HepG2 (cell line): ENCODE measurements at regions not wholly inside any gene's neighbourhood (a gene's known extent, or its start where the extent isn't known, plus 50 kb on each side); places are given as distances from the start of the nearest gene placed in this dataset.

ENCODE experiments used
- CBX2 ChIP-seq, 2 experiments: fragments of 200-600 bp in 1 of 2; sonication (generic); formaldehyde crosslinking in 1 of 2; IDR thresholded peaks; 2 replicates each; pipeline versions ENCODE4 v1.7.0 to v1.8.1; 2018 to 2022; ENCODE audit warnings: low read depth in 2 of 2, low read length in 1 of 2, mild to moderate bottlenecking in 1 of 2, missing genetic modification reagents in 1 of 2
- CEBPB ChIP-seq: IDR thresholded peaks from 2 replicates; pipeline ENCODE4 v1.6.1; 2011; ENCODE audit warnings: low read depth, low read length, improper control_type of control experiment, borderline replicate concordance
- EP300 ChIP-seq, 3 experiments: sonication (generic) in 1 of 3; formaldehyde crosslinking in 1 of 3; IDR thresholded peaks; 2 replicates each; pipeline versions ENCODE4 v1.5.1 to v1.6.1; 2011 to 2020; ENCODE audit warnings: low read depth in 2 of 3, low read length in 2 of 3, borderline replicate concordance in 1 of 3, improper control_type of control experiment in 1 of 3, mild to moderate bottlenecking in 1 of 3, missing genetic modification reagents in 1 of 3, moderate library complexity in 1 of 3
- JUND ChIP-seq: sonication (generic); formaldehyde crosslinking; IDR thresholded peaks from 2 replicates; pipeline ENCODE4 v1.8.0; 2022; ENCODE audit warnings: mild to moderate bottlenecking, missing genetic modification reagents
- KAT2B ChIP-seq: fragments of 150-350 bp; IDR thresholded peaks from 2 replicates; pipeline ENCODE4 v1.6.1; 2014; ENCODE audit warnings: low read depth, low read length, borderline replicate concordance
- KAT8 ChIP-seq: IDR thresholded peaks from 2 replicates; pipeline ENCODE4 v1.6.1; 2016; ENCODE audit warnings: missing genetic modification reagents, missing compliant biosample characterization
- KLF9 ChIP-seq: IDR thresholded peaks from 2 replicates; pipeline ENCODE4 v1.6.1; 2016; ENCODE audit warnings: low read depth
- KMT2B ChIP-seq: IDR thresholded peaks from 2 replicates; pipeline ENCODE4 v1.6.1; 2016; ENCODE audit warnings: missing genetic modification reagents, missing compliant biosample characterization
- MEF2D ChIP-seq: sonication (generic); formaldehyde crosslinking; IDR thresholded peaks from 2 replicates; pipeline ENCODE4 v1.5.1; 2020; ENCODE audit warnings: mild to moderate bottlenecking, missing genetic modification reagents
- MEIS2 ChIP-seq: sonication (generic); formaldehyde crosslinking; IDR thresholded peaks from 2 replicates; pipeline ENCODE4 v1.9.0; 2021; ENCODE audit warnings: mild to moderate bottlenecking, missing genetic modification reagents
- PAWR ChIP-seq: sonication (generic); formaldehyde crosslinking; IDR thresholded peaks from 2 replicates; pipeline ENCODE4 v1.4.0; 2020; ENCODE audit warnings: missing genetic modification reagents, mild to moderate bottlenecking, borderline replicate concordance
- SMARCC2 ChIP-seq: fragments of 450-650 bp; IDR thresholded peaks from 2 replicates; pipeline ENCODE4 v1.6.1; 2017; ENCODE audit warnings: antibody characterized with exemption, mild to moderate bottlenecking
- YEATS4 ChIP-seq: sonication (generic); formaldehyde crosslinking; IDR thresholded peaks from 2 replicates; pipeline ENCODE4 v1.4.0; 2020; ENCODE audit warnings: missing genetic modification reagents, borderline replicate concordance
- ZFP90 ChIP-seq: sonication (generic); formaldehyde crosslinking; IDR thresholded peaks from 2 replicates; pipeline ENCODE4 v1.8.0; 2022; ENCODE audit warnings: missing genetic modification reagents, mild to moderate bottlenecking, inconsistent platforms, borderline replicate concordance
- ZNF124 ChIP-seq: sonication (generic); formaldehyde crosslinking; IDR thresholded peaks from 2 replicates; pipeline ENCODE4 v1.4.0; 2020; ENCODE audit warnings: missing genetic modification reagents
- ZNF24 ChIP-seq: fragments of 450-650 bp; IDR thresholded peaks from 2 replicates; pipeline ENCODE4 v1.6.1; 2017; ENCODE audit warnings: antibody characterized with exemption, mild to moderate bottlenecking
- ZNF264 ChIP-seq: sonication (generic); formaldehyde crosslinking; IDR thresholded peaks from 2 replicates; pipeline ENCODE4 v1.4.0; 2020; ENCODE audit warnings: missing genetic modification reagents
- ZNF773 ChIP-seq: sonication (generic); formaldehyde crosslinking; IDR thresholded peaks from 2 replicates; pipeline ENCODE4 v1.4.0; 2020; ENCODE audit warnings: missing genetic modification reagents, borderline replicate concordance
- TF ChIP-seq, protein P1 (sequence below): IDR thresholded peaks from 2 replicates; pipeline ENCODE4 v1.6.1; 2016; ENCODE audit warnings: missing biosample characterization, missing genetic modification reagents, low read depth
- TF ChIP-seq, protein P2 (sequence below): sonication (generic); formaldehyde crosslinking; IDR thresholded peaks from 2 replicates; pipeline ENCODE4 v1.4.0; 2020; ENCODE audit warnings: low read depth, missing genetic modification reagents
- TF ChIP-seq, protein P3 (sequence below): sonication (generic); formaldehyde crosslinking; IDR thresholded peaks from 2 replicates; pipeline ENCODE4 v1.4.0; 2020; ENCODE audit warnings: missing genetic modification reagents
- TF ChIP-seq, protein P4 (sequence below): sonication (generic); formaldehyde crosslinking; IDR thresholded peaks from 2 replicates; pipeline ENCODE4 v1.4.0; 2020; ENCODE audit warnings: missing genetic modification reagents, mild to moderate bottlenecking, borderline replicate concordance

DNA sequence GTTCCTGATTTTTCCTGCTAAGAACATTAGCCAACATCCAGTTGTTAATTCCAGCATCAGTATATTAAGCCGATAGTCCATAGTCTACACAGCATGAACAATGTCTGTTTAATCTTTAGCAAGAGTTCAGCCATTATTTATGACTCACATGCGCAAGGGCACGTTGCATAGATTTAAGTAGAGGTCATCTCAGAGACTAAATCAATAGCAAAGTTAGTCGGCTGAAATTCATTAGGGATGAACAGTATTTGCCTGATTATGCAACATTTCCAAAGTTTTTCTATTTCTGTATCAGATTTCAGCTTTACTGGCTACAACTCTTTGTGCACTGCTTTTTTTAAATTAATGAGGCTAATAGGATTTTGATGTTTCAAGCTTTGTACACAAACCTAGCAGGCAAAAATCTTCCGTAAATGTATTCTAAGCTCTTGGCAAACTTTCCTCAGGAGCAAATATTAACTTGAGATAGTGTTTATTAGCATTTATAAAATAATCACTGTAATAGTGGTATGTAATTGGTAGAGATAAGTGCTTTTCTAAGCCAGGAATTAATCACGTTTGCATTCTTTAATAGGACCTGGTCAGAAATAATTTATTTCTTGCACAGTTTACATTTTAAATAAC is 578.7 kb upstream of the ID2 start (continued):
- peak; percentile 97 for TF ChIP-seq MEF2D (CRISPR knock-in tag)
- peak; percentile 87 for TF ChIP-seq ZNF264
- peak; percentile 98 for TF ChIP-seq JUND (CRISPR knock-in tag)
- TF ChIP-seq, protein P1, sequence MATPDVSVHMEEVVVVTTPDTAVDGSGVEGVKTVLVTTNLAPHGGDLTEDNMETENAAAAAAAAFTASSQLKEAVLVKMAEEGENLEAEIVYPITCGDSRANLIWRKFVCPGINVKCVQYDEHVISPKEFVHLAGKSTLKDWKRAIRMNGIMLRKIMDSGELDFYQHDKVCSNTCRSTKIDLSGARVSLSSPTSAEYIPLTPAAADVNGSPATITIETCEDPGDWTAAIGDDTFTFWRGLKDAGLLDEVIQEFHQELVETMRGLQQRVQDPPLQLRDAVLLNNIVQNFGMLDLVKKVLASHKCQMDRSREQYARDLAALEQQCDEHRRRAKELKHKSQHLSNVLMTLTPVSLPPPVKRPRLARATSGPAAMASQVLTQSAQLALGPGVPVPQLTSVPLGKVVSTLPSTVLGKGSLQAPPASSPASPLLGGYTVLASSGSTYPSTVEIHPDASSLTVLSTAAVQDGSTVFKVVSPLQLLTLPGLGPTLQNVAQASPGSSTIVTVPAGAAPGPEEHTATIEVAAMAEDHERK (CRISPR knock-in tag), result peak; percentile 66
- peak; percentile 66; the same call in 1 of the 2 replicates for TF ChIP-seq KLF9 (CRISPR knock-in tag)
- TF ChIP-seq, protein P2, sequence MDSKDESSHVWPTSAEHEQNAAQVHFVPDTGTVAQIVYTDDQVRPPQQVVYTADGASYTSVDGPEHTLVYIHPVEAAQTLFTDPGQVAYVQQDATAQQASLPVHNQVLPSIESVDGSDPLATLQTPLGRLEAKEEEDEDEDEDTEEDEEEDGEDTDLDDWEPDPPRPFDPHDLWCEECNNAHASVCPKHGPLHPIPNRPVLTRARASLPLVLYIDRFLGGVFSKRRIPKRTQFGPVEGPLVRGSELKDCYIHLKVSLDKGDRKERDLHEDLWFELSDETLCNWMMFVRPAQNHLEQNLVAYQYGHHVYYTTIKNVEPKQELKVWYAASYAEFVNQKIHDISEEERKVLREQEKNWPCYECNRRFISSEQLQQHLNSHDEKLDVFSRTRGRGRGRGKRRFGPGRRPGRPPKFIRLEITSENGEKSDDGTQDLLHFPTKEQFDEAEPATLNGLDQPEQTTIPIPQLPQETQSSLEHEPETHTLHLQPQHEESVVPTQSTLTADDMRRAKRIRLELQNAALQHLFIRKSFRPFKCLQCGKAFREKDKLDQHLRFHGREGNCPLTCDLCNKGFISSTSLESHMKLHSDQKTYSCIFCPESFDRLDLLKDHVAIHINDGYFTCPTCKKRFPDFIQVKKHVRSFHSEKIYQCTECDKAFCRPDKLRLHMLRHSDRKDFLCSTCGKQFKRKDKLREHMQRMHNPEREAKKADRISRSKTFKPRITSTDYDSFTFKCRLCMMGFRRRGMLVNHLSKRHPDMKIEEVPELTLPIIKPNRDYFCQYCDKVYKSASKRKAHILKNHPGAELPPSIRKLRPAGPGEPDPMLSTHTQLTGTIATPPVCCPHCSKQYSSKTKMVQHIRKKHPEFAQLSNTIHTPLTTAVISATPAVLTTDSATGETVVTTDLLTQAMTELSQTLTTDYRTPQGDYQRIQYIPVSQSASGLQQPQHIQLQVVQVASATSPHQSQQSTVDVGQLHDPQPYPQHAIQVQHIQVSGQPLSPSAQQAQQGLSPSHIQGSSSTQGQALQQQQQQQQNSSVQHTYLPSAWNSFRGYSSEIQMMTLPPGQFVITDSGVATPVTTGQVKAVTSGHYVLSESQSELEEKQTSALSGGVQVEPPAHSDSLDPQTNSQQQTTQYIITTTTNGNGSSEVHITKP, result peak; percentile 72; the same call in 1 of the 2 replicates
- TF ChIP-seq ZNF124 (CRISPR knock-in tag), result peak; percentile 95
- 0 out of 2 replicates have a peak, but pooled peaks have one; percentile 24 for TF ChIP-seq ZFP90 (CRISPR knock-in tag)
- TF ChIP-seq KAT2B, result peak; percentile 74; the same call in 1 of the 2 replicates
- TF ChIP-seq MEIS2 (CRISPR knock-in tag), result peak; percentile 69
- peak; percentile 90 for TF ChIP-seq KAT8
- no peak for TF ChIP-seq ZNF773 (CRISPR knock-in tag)
- peak; percentile 94 to 99 for TF ChIP-seq EP300 (IDR thresholded peaks at IDR 0.05; ENCODE audit: low read depth in 2 of 2, low read length in 2 of 2)
- peak; percentile 91 for TF ChIP-seq EP300 (CRISPR knock-in tag; IDR thresholded peaks at IDR 0.05; ENCODE audit: borderline replicate concordance)
- peak; percentile 29; the same call in 1 of the 2 replicates for TF ChIP-seq KMT2B (CRISPR knock-in tag)
- peak; percentile 93 for TF ChIP-seq SMARCC2
- TF ChIP-seq, protein P3, sequence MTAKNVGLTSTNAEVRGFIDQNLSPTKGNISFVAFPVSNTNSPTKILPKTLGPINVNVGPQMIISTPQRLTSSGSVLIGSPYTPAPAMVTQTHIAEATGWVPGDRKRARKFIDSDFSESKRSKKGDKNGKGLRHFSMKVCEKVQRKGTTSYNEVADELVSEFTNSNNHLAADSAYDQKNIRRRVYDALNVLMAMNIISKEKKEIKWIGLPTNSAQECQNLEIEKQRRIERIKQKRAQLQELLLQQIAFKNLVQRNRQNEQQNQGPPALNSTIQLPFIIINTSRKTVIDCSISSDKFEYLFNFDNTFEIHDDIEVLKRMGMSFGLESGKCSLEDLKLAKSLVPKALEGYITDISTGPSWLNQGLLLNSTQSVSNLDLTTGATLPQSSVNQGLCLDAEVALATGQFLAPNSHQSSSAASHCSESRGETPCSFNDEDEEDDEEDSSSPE, result peak; percentile 68
- TF ChIP-seq ZNF24, result peak; percentile 51; the same call in 1 of the 2 replicates
- TF ChIP-seq YEATS4 (CRISPR knock-in tag), result peak; percentile 85
- peak; percentile 98 for TF ChIP-seq CEBPB
- TF ChIP-seq CBX2 (IDR thresholded peaks at IDR 0.05; ENCODE audit: low read depth, low read length), result no peak
- TF ChIP-seq CBX2 (CRISPR knock-in tag; IDR thresholded peaks at IDR 0.05; ENCODE audit: low read depth), result no peak
- TF ChIP-seq PAWR (CRISPR knock-in tag), result no peak
- TF ChIP-seq, protein P4, sequence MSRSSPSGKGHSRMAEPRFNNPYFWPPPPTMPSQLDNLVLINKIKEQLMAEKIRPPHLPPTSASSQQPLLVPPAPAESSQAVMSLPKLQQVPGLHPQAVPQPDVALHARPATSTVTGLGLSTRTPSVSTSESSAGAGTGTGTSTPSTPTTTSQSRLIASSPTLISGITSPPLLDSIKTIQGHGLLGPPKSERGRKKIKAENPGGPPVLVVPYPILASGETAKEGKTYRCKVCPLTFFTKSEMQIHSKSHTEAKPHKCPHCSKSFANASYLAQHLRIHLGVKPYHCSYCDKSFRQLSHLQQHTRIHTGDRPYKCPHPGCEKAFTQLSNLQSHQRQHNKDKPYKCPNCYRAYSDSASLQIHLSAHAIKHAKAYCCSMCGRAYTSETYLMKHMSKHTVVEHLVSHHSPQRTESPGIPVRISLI, result peak; percentile 92; the same call in 1 of the 2 replicates
